Hypothalamus (tissue), 51 donors: ENCODE measurements at regions not wholly inside any gene's neighbourhood (a gene's known extent, or its start where the extent isn't known, plus 50 kb on each side); places are given as distances from the start of the nearest gene placed in this dataset.
"Not testable (repeated sequence)": the region's sequence is repeated elsewhere in the genome, so short reads cannot be mapped to it uniquely, and the experiment has no call there.

Source experiments
- DNase-seq, 51 donors: peaks; one replicate each; lab custom pipeline; 2025; lab: John Stamatoyannopoulos, UW

- no peak for DNase-seq
Measured at GRCh38 chr7:119964788-119965542, 308.0 kb upstream of the KCND2 start.

DNA sequence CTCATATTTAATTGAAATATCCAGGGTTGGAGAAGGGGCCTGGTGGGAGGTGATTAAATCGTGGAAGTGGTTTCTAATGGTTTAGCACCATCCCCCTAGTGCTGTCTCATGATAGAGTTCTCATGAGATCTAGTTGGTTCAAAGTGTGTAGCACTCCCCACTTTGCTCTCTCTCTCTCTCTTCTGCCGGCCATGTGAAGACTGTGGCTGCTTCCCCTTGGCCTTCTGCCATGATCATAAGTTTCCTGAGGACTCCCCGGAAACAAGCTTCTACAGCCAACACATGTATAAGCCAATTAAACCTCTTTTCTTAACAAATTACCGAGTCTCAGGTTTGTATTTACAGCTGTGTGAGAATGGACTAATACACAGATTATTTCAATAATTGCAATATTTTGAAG lies 305.8 kb upstream of the KCND2 start:
- no peak for DNase-seq

DNA sequence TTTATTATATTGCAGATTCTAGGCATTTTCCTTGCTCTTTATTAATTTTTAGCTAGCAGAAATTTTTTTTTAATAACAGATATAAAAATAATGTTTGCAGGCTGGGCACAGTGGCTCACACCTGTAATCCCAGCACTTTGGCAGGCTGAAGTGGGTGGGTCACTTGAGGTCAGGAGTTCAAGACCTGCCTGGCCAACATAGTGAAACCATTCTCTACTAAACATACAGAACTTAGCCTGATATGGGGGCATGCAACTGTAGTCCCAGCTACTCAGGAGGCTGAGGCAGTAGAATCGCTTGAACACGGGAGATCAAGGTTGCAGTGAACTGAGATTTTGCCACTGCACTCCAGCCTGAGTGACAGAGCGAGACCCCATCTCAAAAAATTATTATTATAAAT lies 304.6 kb upstream of the KCND2 start:
- DNase-seq = not testable (repeated sequence)

DNA sequence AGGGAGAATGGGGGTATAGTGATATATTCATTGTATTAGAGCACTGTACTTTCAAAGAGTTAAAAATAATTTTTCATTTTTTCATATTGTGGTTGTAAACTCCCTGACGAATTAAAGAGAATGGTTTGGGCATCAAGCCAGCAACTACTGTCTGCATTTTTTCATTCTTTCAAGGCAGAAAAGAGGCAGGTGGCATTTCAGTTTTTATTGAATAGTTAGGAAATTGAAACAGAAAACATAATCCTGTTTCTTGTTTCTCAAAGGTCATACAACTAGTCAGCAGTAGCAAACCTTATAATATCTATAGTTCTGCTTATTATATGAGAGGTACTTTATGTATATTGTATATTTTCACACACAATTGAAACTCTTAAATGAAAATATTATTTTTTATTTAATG lies 303.9 kb upstream of the KCND2 start:
- DNase-seq = no peak

- no peak for DNase-seq
Measured at GRCh38 chr7:119969763-119970162, 303.2 kb upstream of the KCND2 start.

GRCh38 chr7:119974972-119975371 lies 298.0 kb upstream of the KCND2 start:
- DNase-seq = no peak

DNA sequence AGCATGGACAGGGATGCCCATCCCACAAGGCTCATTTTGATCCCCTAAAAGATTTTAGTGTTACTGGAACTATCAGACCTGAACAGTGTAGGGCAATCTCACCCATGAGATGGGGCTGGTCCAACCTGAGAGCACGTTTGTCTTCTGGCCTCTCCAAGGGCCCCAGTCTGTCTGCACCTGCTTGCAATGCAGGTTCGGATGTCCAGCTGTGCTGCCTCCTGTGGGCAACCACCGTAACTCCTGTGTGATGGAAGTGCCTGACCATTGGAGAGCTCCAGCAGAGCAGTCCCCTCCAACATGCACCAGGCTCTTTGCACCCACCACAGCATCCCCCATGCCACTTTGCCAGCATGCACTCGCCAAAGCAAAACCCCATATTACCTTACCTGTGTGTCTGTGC lies 290.1 kb upstream of the KCND2 start:
- no peak for DNase-seq

DNA sequence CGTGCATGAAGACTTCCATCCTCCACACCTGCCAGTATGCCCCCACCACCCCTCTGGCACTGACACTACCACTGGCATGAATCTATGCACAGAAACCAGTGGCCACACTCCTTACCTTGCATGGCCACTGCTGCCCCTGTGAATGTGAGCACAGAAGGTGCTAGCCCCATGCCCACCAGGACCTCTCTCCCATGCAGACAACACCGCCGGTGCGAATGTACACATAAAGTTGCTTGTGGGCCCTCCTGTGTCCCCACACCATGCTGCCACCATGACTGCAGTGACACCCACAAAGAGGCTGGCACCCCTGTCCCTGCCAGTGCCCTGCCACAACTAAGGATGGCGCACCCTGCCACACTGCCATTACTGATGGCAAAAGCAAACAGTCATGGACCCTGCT lies 289.5 kb upstream of the KCND2 start:
- no peak for DNase-seq

DNA sequence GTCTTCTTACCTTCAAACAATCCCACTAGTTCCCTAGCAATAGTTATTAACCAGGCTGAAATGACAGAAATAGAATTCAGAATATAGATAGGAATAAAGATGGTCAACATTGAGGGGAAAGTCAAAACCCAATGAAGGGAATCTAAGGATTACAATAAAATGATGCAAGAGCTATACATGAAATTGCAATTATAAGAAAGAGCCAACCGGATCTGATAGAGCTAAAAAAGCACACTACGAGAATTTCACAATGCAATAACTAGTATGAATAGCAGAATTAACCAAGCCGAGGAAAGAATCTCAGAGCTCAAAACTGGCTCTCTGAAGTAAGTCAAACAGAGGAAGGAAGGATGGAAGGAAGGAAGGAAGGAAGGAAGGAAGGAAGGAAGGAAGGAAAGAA lies 288.7 kb upstream of the KCND2 start:
- no peak for DNase-seq

GRCh38 chr7:119988401-119988800 lies 284.6 kb upstream of the KCND2 start:
- DNase-seq = no peak

DNA sequence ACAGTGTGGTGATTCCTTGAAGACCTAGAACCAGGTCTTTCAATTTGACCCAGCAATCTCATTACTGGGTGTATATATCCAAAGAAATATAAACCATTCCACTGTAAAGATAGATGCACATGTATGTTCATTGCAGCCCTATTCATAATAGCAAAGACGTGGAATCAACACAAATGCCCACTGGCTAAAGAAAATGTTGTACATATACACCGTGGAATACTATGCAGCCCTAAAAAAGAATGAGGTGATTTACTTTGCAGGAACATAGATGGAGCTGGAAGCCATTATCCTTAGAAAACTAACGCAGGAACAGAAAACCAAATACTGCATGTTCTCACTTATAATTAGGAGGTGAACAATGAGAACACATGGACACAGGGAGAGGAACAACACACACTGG lies 278.0 kb upstream of the KCND2 start:
- DNase-seq = no peak

GRCh38 chr7:119996634-119997033 lies 276.3 kb upstream of the KCND2 start:
- no peak for DNase-seq

- DNase-seq = no peak
Measured at GRCh38 chr7:119999738-120000475, 273.1 kb upstream of the KCND2 start.

- DNase-seq = no peak
Measured at GRCh38 chr7:120005720-120006119, 267.3 kb upstream of the KCND2 start.

GRCh38 chr7:120014301-120014700 lies 258.7 kb upstream of the KCND2 start:
- DNase-seq = not testable (repeated sequence)

DNA sequence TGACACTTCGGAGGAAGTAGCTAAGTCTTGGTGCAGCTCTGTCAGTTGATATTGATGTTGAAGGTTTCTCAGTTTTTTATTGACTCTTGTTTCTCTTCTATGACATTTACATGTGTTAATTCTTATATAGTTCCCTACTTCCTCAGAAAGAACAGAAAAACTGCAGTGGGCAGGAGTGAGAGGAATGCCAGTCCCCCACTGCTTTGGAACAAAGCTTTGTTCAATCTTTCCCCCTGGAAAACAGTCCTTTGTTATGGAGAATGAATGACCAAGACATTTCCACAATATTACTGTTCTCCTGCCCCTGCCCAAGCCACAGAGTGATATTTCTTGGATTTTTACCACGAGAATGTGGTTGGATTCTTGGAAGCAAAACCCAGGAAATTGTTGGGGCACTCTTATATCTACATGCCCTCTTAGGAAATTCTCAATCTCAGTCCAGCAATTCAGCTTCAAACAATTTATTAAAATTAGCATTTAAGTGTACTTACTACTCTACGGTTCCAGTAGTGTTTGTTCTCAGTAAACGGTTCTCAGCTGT lies 258.0 kb upstream of the KCND2 start:
- DNase-seq = no peak

- no peak for DNase-seq
Measured at GRCh38 chr7:120021085-120021484, 251.9 kb upstream of the KCND2 start.

DNA sequence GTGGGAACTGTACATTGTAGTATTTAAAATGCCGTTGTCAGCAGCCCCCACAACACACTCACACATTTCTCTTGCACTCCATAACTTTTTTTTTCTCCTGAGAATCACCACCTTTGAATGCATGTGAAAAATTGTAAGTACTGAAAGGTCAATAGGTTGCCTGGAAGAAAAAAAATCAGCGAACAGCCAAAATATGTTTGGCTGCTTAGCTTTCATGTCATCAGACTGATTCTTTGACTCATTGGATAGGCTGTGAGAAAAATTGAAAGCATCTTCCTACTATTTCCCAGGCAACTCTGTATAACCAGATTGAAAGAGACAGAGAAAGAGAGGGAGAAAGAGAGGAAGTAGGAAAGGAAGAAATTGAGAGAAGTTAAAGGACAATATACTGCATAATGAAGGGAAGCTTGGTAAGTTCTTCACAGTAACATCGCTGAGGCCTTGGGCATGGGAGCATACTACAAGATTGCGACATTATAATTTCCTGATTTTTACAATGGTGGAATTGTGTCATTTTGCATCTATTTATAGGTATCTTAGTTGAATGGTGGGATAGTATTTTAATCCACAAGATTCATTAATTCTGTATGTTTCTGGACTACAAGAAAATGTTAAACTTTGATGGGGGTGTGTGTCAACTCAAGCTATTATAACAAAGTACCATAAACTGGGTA lies 249.3 kb upstream of the KCND2 start:
- no peak for DNase-seq

DNA sequence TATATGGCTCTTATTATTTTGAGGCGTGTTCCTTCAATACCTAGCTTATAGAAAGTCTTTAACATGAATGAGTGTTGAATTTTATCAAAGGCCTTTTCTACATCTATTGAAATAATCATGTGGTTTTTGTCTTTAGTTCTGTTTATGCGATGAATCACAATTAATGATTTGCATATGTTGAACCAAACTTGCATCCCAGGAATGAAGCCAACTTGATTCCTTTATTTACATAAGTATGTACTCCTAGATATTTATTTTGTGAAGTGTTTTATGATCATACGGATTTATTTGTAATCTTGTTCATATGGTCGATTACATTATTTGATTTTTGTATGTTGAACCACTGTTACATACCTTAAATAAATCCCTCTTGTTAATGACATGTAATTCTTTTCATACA lies 244.3 kb upstream of the KCND2 start:
- DNase-seq = no peak

DNA sequence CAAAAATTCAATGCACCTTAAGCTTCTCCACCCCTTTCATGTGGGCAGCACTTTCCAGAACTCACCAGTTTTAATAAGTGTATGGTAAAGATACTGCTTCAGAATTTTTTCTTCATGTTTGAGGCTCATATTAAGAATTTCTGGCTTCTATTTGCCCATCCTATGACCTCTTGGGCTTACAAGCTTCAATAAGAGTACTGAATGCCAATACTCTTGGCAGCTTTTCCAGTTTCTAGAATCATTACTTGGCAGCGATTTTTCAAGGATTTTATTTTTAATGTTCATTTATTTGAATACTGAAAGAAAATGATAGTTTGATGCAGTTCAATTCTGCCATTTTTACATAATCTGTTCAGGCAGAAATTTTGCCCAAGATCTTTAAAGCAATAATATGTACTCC lies 242.1 kb upstream of the KCND2 start:
- no peak for DNase-seq

DNA sequence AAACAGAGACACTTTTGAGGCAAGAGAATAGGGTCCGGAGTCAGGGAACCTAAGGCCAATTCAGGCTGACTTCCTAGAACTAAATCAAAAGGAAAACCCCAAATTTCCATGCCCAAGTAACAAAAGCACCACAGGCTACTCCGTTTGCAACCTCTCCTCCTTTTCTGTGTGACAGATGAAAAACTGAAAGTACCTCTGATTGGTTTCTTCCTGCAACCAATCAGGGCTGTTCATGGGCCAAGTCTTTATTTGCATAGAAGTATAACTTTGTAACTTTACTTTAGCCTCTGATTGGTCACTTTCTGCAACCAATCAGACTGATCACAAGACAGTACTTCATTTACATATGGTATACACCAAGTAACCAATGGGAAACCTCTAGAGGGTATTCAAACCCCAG lies 239.9 kb upstream of the KCND2 start:
- peak in 5 of 51 donors; percentile 1 to 39 (median 8) for DNase-seq

DNA sequence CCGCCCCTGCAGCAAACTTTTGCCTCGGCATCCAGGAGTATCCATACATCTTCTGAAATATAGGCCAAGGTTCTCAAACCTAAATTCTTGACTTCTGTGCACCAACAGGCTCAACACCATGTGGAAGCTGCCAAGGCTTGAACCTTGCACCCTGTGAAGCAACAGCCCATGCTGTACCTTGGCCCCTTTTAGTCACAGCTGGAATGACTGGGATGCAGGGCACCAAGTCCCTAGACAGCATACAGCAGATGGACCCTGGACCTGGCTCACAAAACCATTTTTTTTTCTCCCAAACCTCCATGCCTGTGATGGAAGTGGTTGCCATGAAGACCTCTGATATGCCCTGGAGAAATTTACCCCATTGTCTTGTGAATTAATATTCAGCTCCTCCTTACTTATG lies 233.8 kb upstream of the KCND2 start:
- no peak for DNase-seq
